ENCODE measurements at regions not wholly inside any gene's neighbourhood (a gene's known extent, or its start where the extent isn't known, plus 50 kb on each side); places are given as distances from the start of the nearest gene placed in this dataset.

DNA sequence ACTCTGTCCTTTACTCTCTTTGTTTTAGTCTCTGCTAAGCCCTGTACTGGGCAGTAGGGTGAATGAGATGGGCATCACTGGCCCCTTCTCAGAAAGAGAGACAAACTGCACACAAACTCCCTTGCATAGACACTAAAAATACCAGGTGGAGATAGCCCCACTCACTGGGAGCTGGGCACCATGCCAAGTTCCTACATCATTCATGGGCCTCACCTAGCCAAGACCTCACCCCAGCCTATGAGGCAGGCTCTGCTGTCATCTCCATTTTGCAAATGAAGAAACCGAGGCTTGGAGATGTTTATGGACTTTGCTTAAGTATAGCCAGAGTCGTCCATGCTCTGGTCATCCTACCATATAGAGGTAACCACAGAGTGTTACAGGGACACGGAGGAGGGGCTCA is 499.8 kb upstream of the CDH11 start:
- TF ChIP-seq, protein P1, sequence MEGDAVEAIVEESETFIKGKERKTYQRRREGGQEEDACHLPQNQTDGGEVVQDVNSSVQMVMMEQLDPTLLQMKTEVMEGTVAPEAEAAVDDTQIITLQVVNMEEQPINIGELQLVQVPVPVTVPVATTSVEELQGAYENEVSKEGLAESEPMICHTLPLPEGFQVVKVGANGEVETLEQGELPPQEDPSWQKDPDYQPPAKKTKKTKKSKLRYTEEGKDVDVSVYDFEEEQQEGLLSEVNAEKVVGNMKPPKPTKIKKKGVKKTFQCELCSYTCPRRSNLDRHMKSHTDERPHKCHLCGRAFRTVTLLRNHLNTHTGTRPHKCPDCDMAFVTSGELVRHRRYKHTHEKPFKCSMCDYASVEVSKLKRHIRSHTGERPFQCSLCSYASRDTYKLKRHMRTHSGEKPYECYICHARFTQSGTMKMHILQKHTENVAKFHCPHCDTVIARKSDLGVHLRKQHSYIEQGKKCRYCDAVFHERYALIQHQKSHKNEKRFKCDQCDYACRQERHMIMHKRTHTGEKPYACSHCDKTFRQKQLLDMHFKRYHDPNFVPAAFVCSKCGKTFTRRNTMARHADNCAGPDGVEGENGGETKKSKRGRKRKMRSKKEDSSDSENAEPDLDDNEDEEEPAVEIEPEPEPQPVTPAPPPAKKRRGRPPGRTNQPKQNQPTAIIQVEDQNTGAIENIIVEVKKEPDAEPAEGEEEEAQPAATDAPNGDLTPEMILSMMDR (IDR thresholded peaks at IDR 0.05), result no peak
- no peak for TF ChIP-seq POLR2A (IDR thresholded peaks at IDR 0.05)

All from Peyer's patch (tissue), 4 donors.